Omental fat pad (tissue), 3 donors: ENCODE measurements at regions not wholly inside any gene's neighbourhood (a gene's known extent, or its start where the extent isn't known, plus 50 kb on each side); places are given as distances from the start of the nearest gene placed in this dataset.

ENCODE experiments used
- ATAC-seq: fragments of 150-250 bp; one replicate; pipeline ENCODE4 v1.9.1; 2016; ENCODE audit warnings: mild to moderate bottlenecking, moderate library complexity; ENCODE audit not compliant: low FRiP score
- DNase-seq: peaks from one replicate; pipeline ENCODE4 v3.0.0-alpha.2; 2019; ENCODE audit warnings: low spot score
- CTCF ChIP-seq, 3 donors: fragments of 450-650 bp; IDR thresholded peaks; one replicate each; pipeline ENCODE4 v1.5.1; 2016 to 2017; ENCODE audit warnings: antibody characterized with exemption in 3 of 3, mild to moderate bottlenecking in 3 of 3, moderate library complexity in 2 of 3

- ATAC-seq (no peak), DNase-seq (no peak)
- no peak for TF ChIP-seq CTCF (IDR thresholded peaks at IDR 0.05)
Measured at GRCh38 chr6:90434094-90434493, 137.5 kb upstream of the BACH2 start.

GRCh38 chr6:90432937-90433336 is 136.3 kb upstream of the BACH2 start:
- ATAC-seq (no peak), DNase-seq (no peak)
- no peak for TF ChIP-seq CTCF (IDR thresholded peaks at IDR 0.05)

- DNase-seq (no peak), ATAC-seq (no peak)
- TF ChIP-seq CTCF (IDR thresholded peaks at IDR 0.05), result no peak
Measured at GRCh38 chr6:90432041-90432775, 135.6 kb upstream of the BACH2 start.

GRCh38 chr6:90431576-90431975 is 134.9 kb upstream of the BACH2 start:
- TF ChIP-seq CTCF (IDR thresholded peaks at IDR 0.05), result no peak
- DNase-seq, result no peak
- no peak for ATAC-seq

- DNase-seq (no peak), ATAC-seq (no peak)
- no peak for TF ChIP-seq CTCF (IDR thresholded peaks at IDR 0.05)
Measured at GRCh38 chr6:90429713-90430112, 133.1 kb upstream of the BACH2 start.

- no peak for TF ChIP-seq CTCF (IDR thresholded peaks at IDR 0.05)
- DNase-seq (no peak), ATAC-seq (no peak)
Measured at GRCh38 chr6:90428514-90428913, 131.9 kb upstream of the BACH2 start.

GRCh38 chr6:90425161-90425641 is 128.6 kb upstream of the BACH2 start:
- no peak for ATAC-seq
- TF ChIP-seq CTCF (IDR thresholded peaks at IDR 0.05), result no peak
- DNase-seq, result no peak
